ENCODE measurements at regions not wholly inside any gene's neighbourhood (a gene's known extent, or its start where the extent isn't known, plus 50 kb on each side); places are given as distances from the start of the nearest gene placed in this dataset.
"Not testable (repeated sequence)": the region's sequence is repeated elsewhere in the genome, so short reads cannot be mapped to it uniquely, and the experiment has no call there.

DNA sequence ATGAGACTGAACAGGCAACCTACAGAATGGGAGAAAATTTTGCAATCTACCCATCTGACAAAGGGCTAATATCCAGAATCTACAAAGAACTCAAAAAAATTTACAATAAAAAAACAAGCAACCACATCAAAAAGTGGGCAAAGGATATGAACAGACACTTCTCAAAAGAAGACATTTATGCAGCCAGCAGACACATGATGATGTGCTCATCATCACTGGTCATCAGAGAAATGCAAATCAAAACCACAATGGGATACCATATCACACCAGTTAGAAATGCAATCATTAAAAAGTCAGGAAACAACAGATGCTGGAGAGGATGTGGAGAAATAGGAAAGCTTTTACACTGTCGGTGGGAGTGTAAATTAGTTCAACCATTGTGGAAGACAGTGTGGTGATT, 51.7 kb upstream of the PAXBP1 start:
- not testable (repeated sequence) for H3K27me3 Mint-ChIP-seq (ENCODE audit: unreplicated experiment); H3K36me3 Mint-ChIP-seq (ENCODE audit: unreplicated experiment); H3K9me3 Mint-ChIP-seq (ENCODE audit: unreplicated experiment); H3K27ac Mint-ChIP-seq (ENCODE audit: unreplicated experiment); H3K4me1 Mint-ChIP-seq (ENCODE audit: low read depth, unreplicated experiment); H3K4me3 Mint-ChIP-seq (ENCODE audit: unreplicated experiment); DNase-seq

DNA sequence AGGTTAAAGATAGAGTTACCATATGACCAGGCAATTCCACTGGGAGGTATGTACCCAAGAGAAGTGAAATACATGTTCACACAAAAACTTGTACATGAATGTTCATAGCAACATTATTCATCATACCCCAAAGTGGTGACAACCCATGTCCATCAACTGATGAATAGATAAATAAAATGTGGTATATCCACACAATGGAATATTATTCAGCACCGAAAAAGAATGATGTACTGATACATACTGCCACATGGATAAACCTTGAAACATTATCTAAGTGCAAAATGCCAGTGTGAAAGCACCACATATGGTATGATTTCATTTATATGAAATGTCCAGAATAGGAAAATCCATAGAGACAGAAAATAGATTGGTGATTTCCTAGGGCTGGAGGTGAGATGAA, 53.4 kb upstream of the PAXBP1 start:
- H3K27me3 Mint-ChIP-seq (ENCODE audit: unreplicated experiment), result no peaks in the 10 kb centered on the region
- TF ChIP-seq, protein P1, sequence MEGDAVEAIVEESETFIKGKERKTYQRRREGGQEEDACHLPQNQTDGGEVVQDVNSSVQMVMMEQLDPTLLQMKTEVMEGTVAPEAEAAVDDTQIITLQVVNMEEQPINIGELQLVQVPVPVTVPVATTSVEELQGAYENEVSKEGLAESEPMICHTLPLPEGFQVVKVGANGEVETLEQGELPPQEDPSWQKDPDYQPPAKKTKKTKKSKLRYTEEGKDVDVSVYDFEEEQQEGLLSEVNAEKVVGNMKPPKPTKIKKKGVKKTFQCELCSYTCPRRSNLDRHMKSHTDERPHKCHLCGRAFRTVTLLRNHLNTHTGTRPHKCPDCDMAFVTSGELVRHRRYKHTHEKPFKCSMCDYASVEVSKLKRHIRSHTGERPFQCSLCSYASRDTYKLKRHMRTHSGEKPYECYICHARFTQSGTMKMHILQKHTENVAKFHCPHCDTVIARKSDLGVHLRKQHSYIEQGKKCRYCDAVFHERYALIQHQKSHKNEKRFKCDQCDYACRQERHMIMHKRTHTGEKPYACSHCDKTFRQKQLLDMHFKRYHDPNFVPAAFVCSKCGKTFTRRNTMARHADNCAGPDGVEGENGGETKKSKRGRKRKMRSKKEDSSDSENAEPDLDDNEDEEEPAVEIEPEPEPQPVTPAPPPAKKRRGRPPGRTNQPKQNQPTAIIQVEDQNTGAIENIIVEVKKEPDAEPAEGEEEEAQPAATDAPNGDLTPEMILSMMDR (IDR thresholded peaks at IDR 0.05; ENCODE audit: partially characterized antibody, unreplicated experiment), result no peak
- no peaks in the 10 kb centered on the region for H3K4me1 Mint-ChIP-seq (ENCODE audit: low read depth, unreplicated experiment)

DNA sequence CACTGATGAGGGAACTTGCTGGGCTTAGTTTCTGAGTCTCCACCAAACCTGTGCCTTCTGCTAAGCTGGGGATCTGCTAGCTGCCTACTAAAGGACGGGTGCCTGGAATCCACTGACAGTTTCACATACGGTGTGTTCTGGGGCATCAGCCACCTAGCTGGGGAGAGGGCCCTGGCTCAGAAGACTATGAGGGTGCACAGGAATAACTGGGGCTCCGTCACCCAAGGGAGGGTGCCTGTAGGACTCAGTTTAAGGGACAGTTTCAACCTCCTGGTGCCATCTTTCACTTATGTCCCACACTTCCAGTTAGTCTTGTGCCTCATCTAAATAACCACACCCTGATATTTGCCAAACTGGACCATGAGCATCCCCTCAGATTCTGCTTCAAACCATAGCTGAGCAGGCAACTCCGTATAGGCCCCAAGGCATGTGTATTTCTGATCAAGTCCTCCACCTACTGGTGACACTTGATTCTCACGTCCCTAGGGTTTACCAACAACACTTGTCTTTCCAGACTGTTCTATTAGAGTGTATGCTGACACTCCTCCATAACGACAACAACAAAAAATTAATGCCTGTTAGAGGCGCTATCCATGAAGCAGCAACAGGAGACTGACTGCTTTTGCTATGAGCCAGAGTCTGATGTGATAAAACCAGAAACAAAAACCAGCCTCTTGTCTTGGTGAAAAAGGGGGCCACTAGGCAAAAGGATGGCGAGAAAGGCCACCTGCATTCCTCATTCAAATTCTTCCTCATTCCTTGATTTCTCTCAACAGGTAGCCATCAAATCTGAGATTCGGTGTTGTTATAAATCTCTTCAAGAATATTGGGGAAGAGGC, 55.0 kb upstream of the PAXBP1 start:
- H3K4me3 Mint-ChIP-seq (ENCODE audit: unreplicated experiment), result no peak overlapping the region
- no peaks in the 10 kb centered on the region for H3K36me3 Mint-ChIP-seq (ENCODE audit: unreplicated experiment)
- H3K27ac Mint-ChIP-seq (ENCODE audit: unreplicated experiment), result no peak overlapping the region
- H3K27me3 Mint-ChIP-seq (ENCODE audit: unreplicated experiment), result no peaks in the 10 kb centered on the region
- TF ChIP-seq, protein P1 (IDR thresholded peaks at IDR 0.05; ENCODE audit: partially characterized antibody, unreplicated experiment), result peak; percentile 40
- H3K9me3 Mint-ChIP-seq (ENCODE audit: unreplicated experiment), result no peaks in the 10 kb centered on the region
- no peak for DNase-seq
- no peaks in the 10 kb centered on the region for H3K4me1 Mint-ChIP-seq (ENCODE audit: low read depth, unreplicated experiment)

More for the DNA sequence above, 53.4 kb upstream of the PAXBP1 start:
- H3K36me3 Mint-ChIP-seq (ENCODE audit: unreplicated experiment), result no peaks in the 10 kb centered on the region
- DNase-seq, result no peak
- no peaks in the 10 kb centered on the region for H3K9me3 Mint-ChIP-seq (ENCODE audit: unreplicated experiment)
- no peak overlapping the region for H3K4me3 Mint-ChIP-seq (ENCODE audit: unreplicated experiment)
- H3K27ac Mint-ChIP-seq (ENCODE audit: unreplicated experiment), result no peak overlapping the region

DNA sequence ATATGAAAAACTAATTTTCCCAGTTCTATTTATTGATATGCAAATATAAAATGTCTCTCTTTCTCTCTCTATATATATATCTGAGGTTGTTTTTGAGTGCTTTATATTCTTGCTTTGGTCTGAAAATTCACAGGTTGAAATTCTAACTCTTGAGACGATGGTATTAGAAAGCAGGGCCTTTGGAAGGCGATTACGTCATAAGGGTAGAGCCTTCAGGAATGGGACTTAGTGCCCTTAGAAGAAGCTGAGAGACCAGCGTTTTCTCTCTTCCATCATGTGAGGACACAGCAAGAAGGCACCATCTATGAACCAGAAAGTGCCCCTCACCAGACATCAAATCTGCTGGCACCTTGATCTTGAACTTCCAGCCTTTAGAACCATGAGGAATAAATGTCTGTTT, 57.4 kb upstream of the PAXBP1 start:
- TF ChIP-seq, protein P1 (IDR thresholded peaks at IDR 0.05; ENCODE audit: partially characterized antibody, unreplicated experiment), result no peak
- Mint-ChIP-seq H3K4me1 (ENCODE audit: low read depth, unreplicated experiment) (no peaks in the 10 kb centered on the region), H3K9me3 (ENCODE audit: unreplicated experiment) (no peaks in the 10 kb centered on the region), H3K36me3 (ENCODE audit: unreplicated experiment) (no peaks in the 10 kb centered on the region), H3K27me3 (ENCODE audit: unreplicated experiment) (no peaks in the 10 kb centered on the region), H3K27ac (ENCODE audit: unreplicated experiment) (no peak overlapping the region), H3K4me3 (ENCODE audit: unreplicated experiment) (no peak overlapping the region)
- no peak for DNase-seq

DNA sequence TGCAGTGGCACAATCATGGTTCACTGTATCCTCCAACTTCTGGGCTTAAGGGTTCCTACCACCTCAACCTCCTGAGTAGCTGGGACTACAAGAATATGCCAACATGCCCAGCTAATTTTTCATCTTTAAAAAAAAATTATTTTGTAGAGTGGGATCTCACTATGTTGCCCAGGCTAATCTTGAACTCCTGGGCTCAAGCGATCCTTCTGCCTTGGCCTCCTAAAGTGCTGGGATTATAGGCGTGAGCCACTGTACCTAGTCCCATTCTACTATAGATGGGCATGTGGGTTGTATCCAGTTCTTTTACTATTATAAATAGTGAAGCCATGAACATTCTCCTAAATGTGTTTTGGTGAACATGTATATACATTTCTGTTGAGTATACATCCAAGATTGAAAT, 57.9 kb upstream of the PAXBP1 start:
- Mint-ChIP-seq H3K27me3 (ENCODE audit: unreplicated experiment) (no peaks in the 10 kb centered on the region), H3K36me3 (ENCODE audit: unreplicated experiment) (no peaks in the 10 kb centered on the region), H3K9me3 (ENCODE audit: unreplicated experiment) (no peaks in the 10 kb centered on the region), H3K4me1 (ENCODE audit: low read depth, unreplicated experiment) (no peaks in the 10 kb centered on the region), H3K27ac (ENCODE audit: unreplicated experiment) (no peak overlapping the region), H3K4me3 (ENCODE audit: unreplicated experiment) (no peak overlapping the region)
- DNase-seq, result no peak
- TF ChIP-seq, protein P1 (IDR thresholded peaks at IDR 0.05; ENCODE audit: partially characterized antibody, unreplicated experiment), result no peak

DNA sequence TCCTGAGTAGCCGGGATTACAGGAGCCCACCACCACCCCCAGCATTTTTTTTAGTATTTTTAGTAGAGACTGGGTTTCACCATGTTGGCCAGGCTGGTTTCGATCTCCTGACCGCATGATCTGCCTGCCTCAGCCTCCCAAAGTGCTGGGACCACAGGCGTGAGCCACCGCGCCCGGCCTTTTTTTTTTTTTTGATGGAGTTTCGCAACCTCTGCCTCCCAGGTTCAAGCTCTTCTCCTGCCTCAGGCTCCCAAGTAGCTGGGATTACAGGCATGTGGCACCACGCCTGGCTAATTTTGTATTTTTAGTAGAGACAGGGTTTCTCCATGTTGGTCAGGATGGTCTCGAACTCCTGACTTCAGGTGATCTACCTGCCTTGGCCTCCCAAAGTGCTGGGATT, 60.2 kb upstream of the PAXBP1 start:
- DNase-seq; H3K36me3 Mint-ChIP-seq (ENCODE audit: unreplicated experiment); H3K9me3 Mint-ChIP-seq (ENCODE audit: unreplicated experiment): not testable (repeated sequence)

More for the DNA sequence above, 60.2 kb upstream of the PAXBP1 start:
- H3K27ac Mint-ChIP-seq (ENCODE audit: unreplicated experiment); H3K4me3 Mint-ChIP-seq (ENCODE audit: unreplicated experiment); H3K4me1 Mint-ChIP-seq (ENCODE audit: low read depth, unreplicated experiment); H3K27me3 Mint-ChIP-seq (ENCODE audit: unreplicated experiment): not testable (repeated sequence)
